ENCODE measurements at regions not wholly inside any gene's neighbourhood (a gene's known extent, or its start where the extent isn't known, plus 50 kb on each side); places are given as distances from the start of the nearest gene placed in this dataset.

DNA sequence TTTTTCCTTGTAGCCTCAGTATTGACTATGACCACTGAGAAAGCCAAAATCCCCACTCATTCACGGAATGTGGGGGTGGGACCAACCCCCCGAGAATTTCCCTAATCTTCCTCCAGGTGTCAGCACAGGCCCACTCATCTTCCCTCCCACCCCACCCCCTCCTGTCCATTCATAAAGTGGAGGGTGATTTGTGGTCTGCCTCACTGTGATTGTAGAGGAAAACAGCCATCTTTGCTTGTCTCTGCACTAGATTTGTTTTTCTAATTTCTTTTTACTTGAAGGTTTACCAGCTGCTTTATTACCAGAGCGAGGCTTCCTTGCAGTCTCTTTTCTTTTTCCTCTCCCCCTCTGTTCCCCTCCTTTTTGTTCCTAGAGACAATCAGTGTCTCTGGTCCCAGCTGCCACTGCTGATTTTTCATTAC lies 171.8 kb downstream of the ICOS start:
- no peak overlapping the region for H4K5ac ChIP-seq (ENCODE audit: insufficient read length, low read depth, low read length)
- no peak overlapping the region for H2BK15ac ChIP-seq (ENCODE audit: low read depth, low read length)
- no peak overlapping the region for H3K18ac ChIP-seq (ENCODE audit: insufficient read length, low read depth, low read length)
- peak; percentile 51 for DNase-seq
- H4K91ac ChIP-seq (ENCODE audit: insufficient read length, low read depth, low read length) = no peak overlapping the region
- no peaks in the 10 kb centered on the region for H3K9me3 ChIP-seq (ENCODE audit: control insufficient read depth, low read depth, low read length)
- H3K27ac ChIP-seq (ENCODE audit: insufficient read length, low read depth, low read length) = no peak overlapping the region
- H4K8ac ChIP-seq (replicated peaks; ENCODE audit: insufficient read length, low read depth, low read length) = no peak overlapping the region
- H3K23ac ChIP-seq (ENCODE audit: insufficient read length, low read depth, low read length) = no peak overlapping the region
- no peaks in the 10 kb centered on the region for H3K79me2 ChIP-seq (ENCODE audit: insufficient read depth, low read length)
- no peak overlapping the region for H2AK5ac ChIP-seq (ENCODE audit: insufficient read length, low read length)
- no peaks in the 10 kb centered on the region for H4K20me1 ChIP-seq (ENCODE audit: control insufficient read depth, insufficient read depth, insufficient read length)
- no peak overlapping the region for H3K56ac ChIP-seq (ENCODE audit: insufficient read length, low read depth, low read length)
- H3K4me1 ChIP-seq (ENCODE audit: insufficient read depth, low read length) = peaks cover 5% of the 10 kb centered on the region; the same call in 1 of the 2 replicates
- Mint-ChIP-seq H3K9me3 (no peaks in the 10 kb centered on the region), H3K4me1 (peaks cover 10 to 16% of the 10 kb centered on the region in 2 experiments), H3K27ac (peak overlapping the region in 2 of 3 experiments; percentile 75 to 76; a peak in 2 of 7 replicates), H3K27me3 (ENCODE audit: low read depth) (no peaks in the 10 kb centered on the region), H3K4me3 (no peak overlapping the region), H3K36me3 (ENCODE audit: insufficient read depth in 1 of 3, low read depth in 3 of 3) (no peaks in the 10 kb centered on the region)
- no peaks in the 10 kb centered on the region for H3K23me2 ChIP-seq (ENCODE audit: insufficient read length, low read depth, low read length, poor library complexity, severe bottlenecking)
- H3K9ac ChIP-seq (ENCODE audit: extremely low read depth, insufficient read length, low read length) = no peak overlapping the region
- H2BK5ac ChIP-seq (ENCODE audit: insufficient read length, low read length) = no peak overlapping the region
- no peaks in the 10 kb centered on the region for H3K27me3 ChIP-seq (ENCODE audit: insufficient read depth, low read length)
- H2BK120ac ChIP-seq (ENCODE audit: low read depth, low read length, poor library complexity, severe bottlenecking) = no peak overlapping the region
- H2BK20ac ChIP-seq (ENCODE audit: low read depth, low read length, poor library complexity, severe bottlenecking) = no peak overlapping the region
- H3K4me2 ChIP-seq (ENCODE audit: insufficient read depth, insufficient read length, low read length) = no peak overlapping the region
- H2AFZ ChIP-seq (ENCODE audit: low read length) = peak overlapping the region; percentile 1
- TF ChIP-seq, protein P1, sequence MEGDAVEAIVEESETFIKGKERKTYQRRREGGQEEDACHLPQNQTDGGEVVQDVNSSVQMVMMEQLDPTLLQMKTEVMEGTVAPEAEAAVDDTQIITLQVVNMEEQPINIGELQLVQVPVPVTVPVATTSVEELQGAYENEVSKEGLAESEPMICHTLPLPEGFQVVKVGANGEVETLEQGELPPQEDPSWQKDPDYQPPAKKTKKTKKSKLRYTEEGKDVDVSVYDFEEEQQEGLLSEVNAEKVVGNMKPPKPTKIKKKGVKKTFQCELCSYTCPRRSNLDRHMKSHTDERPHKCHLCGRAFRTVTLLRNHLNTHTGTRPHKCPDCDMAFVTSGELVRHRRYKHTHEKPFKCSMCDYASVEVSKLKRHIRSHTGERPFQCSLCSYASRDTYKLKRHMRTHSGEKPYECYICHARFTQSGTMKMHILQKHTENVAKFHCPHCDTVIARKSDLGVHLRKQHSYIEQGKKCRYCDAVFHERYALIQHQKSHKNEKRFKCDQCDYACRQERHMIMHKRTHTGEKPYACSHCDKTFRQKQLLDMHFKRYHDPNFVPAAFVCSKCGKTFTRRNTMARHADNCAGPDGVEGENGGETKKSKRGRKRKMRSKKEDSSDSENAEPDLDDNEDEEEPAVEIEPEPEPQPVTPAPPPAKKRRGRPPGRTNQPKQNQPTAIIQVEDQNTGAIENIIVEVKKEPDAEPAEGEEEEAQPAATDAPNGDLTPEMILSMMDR (conservative IDR thresholded peaks at IDR 0.05) = peak; percentile 88
- H3K4ac ChIP-seq (ENCODE audit: low read depth, low read length) = no peak overlapping the region
- no CpG with 5 or more reads among the region's 3 CpGs for WGBS (ENCODE audit: extremely low coverage, insufficient read length, low lambda C conversion rate)
- H3K79me1 ChIP-seq (ENCODE audit: insufficient read depth, low read depth, low read length, poor library complexity, severe bottlenecking) = no peaks in the 10 kb centered on the region
- H2BK12ac ChIP-seq (ENCODE audit: insufficient read length, low read depth, low read length) = no peak overlapping the region
- no peak overlapping the region for H3K14ac ChIP-seq (ENCODE audit: insufficient read depth, low read length)
- H3T11ph ChIP-seq (ENCODE audit: low read length) = no peak overlapping the region

Data from H9 (cell line).